ENCODE measurements at regions not wholly inside any gene's neighbourhood (a gene's known extent, or its start where the extent isn't known, plus 50 kb on each side); places are given as distances from the start of the nearest gene placed in this dataset.
"Not testable (repeated sequence)": the region's sequence is repeated elsewhere in the genome, so short reads cannot be mapped to it uniquely, and the experiment has no call there.

DNA sequence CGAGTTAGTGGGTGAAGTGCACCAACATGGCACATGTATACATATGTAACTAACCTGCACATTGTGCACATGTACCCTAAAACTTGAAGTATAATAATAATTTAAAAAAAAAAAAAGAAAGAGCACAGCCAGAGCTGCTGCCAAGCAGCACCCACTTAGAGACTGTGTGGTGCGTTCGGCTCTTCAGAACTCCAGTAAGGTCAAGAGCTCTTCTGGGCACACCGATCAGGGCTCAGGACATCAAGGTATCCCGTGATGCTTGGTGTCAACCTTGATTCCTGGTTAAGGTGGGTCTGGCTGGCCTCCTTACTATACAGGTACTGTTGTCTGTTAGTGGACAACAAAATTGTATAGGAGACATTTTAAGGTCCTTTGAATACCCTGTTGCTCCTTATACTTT, 385.7 kb upstream of the AKR1E2 start:
- no peak for DNase-seq (ENCODE audit: low read depth in 2 of 2)

DNA sequence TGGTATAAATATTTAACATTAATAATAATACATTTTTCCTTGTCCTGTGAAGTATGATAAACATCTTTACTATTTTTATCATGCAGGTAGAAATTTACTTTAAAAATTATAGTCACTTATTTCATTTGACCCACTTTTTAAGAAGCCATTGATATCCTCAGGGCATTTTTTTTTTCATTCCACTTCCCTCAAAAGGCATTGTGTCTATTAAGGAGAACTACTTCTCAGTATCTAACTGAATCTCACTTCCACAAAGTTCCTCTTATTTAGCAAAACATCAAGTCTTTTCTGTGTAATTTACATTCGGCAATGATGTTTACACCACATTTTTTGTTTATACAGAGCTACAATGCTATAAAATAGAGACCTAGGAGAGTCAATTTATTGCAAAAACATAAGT, 388.2 kb upstream of the AKR1E2 start:
- DNase-seq (ENCODE audit: low read depth in 2 of 2): no peak

DNA sequence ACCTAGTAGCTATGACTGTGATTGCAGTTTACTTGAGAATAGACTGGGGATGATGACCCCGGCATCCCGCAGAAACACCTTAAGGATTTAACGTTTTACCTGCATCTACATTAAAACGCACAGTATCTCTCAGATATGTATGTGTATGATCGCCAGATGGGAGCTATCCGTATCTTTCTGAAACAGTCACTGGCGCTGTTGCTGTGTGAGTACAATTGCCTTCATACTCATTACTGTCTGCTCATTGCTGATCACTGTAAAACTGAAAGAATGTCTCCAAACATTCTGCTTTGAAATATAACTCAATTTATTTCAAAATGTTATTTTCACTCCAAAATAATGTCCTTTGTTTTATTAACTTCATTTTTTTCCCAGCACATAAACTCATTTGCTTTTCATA, 388.9 kb upstream of the AKR1E2 start:
- DNase-seq (ENCODE audit: low read depth in 2 of 2): no peak

DNA sequence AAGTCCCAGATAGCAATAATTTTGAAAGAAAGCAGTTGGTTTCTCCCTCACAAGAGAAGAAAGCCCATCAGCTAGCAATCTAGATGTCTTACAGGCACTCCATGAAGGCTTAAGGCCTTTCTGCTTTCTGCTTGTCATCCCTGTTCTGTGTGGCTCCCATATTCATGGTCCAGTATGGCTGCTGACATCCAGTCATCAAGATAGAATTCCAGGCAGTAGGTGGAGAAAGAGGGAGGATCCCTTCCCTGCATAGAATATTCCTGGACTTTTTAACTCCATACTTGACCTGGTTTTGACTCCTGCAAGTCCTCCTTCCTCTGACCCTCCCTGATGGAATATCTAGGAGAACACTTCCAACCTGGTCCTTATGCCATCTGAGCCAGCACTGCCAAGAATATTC, 389.9 kb upstream of the AKR1E2 start:
- DNase-seq (ENCODE audit: low read depth in 2 of 2): no peak

DNA sequence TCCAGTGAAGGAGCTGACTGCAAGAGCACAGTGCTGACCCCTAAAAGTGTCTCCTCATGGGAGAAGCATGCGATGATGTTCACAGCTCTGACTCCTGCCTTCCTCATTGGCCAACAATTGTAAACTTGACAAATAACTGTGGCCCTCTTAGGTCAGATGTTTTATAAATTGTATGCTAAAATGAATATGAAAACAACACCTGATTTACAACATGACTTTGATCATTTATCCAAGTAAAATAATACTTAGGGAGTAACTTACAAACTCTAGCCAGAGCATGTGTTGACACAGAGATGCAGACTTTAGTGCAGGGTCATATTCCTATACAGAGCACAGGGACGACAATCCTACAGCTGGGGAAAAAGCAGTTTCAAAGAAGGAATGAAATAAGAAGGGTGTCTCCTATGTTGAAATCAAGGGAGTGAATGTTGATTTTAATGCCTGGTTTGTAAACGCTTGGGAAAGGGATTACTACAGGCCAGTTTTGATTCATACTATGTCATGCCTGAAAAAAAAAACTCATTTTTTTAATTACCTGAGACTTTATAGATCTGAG, 391.4 kb upstream of the AKR1E2 start:
- DNase-seq (ENCODE audit: low read depth in 2 of 2): no peak

DNA sequence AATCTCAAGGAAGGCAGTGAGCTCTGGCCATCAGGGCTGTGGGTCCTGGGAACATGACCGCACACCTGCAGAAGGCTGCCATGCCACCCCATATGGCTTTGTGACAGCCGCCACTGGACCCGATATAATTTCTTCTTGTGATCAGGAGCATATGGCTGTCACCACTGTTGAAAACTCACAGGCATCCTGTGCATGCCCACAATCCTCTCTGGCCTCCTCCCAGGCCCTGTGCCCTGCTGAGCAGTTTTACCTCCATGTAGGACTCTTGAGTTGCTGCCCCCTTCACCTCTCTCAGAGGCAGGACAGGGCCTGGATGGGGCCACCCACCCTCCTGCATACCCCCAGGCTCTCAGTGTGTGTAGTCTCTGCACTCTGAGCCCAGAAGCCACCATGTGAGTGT, 391.9 kb upstream of the AKR1E2 start:
- DNase-seq (ENCODE audit: low read depth in 2 of 2): no peak

DNA sequence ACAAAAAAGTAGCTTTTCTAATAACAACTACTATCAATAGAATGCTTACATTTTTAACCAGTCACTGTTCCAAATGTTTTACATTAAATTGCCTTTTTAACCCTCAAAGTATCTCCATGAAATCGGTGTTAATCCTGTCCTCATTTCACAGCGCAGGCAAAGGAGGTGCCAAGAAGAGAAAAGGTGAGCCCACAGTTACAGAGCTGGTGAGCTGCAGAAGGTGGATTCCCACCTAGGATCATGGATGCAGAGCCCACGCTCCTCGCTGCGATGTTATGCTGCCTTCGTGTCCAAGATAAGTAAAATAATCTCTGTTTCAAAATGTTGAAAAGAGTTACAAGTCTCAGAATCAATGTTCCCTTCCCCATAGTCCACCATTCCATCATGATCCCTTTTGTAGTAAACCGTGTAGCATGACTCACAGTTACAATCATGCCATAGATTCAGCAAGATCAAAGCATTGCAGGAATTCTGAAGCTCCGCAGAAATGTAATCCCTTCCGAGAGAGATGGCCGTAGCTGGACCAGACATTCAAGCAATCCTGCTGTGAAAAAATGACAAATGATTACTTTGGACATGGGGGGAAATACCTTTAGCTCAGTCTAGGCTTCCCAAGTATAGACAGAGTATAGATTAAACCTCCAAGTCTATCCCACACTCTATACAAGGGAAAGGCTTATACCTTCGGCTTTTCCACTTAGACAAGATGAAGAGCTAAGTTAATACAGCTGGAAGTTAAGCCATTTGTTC, 394.7 kb upstream of the AKR1E2 start:
- DNase-seq (ENCODE audit: low read depth in 2 of 2): peak; percentile 71 to 75

DNA sequence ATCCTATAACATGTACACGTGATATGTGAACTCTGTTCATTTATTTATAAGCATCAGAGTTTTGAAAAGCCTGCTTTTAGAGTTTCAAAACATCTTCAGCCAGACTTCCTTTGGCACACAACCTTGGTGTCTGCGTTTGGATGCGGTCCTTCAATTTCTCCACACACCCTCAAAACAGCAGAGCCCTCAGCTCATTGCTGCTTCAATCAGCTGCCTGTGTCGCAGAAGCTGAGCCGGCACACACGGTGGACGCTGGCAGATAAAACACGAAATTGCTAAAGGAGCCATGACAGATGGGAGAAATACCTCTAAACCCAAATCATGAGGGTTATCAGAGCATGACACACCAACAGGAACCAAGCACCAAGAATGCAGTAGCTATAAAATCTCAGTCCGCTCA, 396.4 kb upstream of the AKR1E2 start:
- no peak for DNase-seq (ENCODE audit: low read depth in 2 of 2)

DNA sequence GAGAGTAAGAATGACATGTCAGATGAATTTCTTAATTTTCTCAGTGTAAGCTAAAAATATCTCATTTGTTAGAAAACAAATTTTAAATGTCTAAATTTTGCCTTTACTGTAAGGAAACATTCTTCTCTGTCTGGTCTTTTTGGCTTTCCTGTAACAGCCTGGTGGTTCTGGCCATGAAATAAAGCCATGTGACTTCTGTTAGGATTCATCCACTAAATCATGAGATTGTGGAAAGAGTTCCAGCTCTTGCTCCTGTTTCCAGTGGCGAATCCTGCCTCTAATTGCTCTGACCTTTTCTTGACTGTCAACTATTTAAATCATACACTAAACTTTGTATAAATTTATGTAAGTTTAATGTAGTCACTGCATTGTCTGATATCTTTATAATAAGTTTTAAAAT, 398.5 kb upstream of the AKR1E2 start:
- DNase-seq (ENCODE audit: low read depth in 2 of 2): no peak

DNA sequence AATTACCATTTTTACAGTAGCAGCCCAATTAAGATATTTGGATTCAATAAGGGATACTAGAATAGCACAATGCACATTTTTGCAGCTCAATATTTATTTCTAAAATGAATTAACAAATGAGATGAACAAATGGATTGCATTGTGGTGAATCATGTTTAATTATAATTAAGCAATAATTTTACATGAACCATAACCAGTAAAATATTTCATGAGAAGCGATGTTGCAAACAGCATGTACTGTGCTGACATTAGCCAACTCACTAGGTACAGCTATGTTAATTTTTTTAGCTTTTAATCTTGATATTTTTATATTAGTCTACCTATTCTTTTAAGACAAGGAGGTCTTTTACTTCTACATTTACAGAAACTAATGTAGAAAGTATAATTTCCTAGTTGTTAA, 399.1 kb upstream of the AKR1E2 start:
- DNase-seq (ENCODE audit: low read depth in 2 of 2): no peak

DNA sequence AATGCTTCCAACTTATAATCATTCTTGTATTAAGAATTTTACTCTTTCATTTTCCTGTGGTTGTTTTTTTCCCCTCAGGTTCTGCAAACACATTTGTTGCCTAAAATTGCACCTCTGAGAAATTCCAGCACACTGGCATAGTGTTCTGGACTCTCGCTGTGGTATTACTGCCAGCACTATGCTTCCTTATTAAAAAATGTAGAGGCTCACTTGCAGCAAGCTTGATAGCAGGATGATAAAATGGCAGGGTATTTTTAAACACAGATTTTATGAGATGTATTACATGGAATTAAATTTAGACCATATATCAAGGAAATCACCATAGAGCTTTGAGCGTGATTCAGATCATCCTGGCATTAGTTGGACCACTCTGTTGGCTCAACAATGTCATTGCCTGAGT, 416.7 kb upstream of the AKR1E2 start:
- no peak for DNase-seq (ENCODE audit: low read depth in 2 of 2)

DNA sequence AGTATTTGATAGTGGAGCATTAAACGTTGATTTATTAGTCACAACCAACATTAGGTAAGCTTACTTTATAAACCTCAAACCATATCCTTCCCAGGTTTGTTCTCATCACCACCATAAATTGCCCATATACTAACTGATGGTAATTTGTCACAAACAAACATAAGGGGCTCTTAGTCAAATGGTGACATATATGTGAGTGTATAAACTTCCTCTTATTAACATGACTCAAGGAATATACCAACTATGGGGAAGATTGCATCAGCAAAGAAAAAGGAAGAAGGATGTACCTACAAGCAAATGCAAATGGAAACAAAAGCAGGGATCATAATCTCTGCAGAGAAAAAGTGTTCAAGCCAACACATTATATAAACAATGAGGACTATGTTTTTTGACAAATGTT, 418.2 kb upstream of the AKR1E2 start:
- peak; percentile 42 to 45 for DNase-seq (ENCODE audit: low read depth in 2 of 2)

DNA sequence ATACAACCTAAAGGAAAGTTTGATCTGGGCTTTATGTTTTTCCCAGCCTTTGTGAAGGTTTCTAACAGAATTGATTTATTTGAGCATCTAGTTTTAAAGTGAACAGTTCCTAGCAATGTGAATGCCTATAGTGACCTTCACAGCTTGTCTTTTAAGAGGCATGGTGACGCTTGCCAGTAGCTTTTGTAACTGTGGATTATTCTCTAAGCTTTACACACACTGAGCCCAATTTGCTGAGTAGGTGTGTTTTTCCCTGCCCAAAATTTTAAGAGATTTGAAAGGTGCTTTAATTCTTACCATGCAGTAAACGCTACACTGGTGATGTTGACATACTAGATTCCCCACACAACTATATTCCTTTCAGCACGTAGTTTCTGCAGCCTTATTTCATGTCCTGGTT, 420.2 kb upstream of the AKR1E2 start:
- no peak for DNase-seq (ENCODE audit: low read depth in 2 of 2)

DNA sequence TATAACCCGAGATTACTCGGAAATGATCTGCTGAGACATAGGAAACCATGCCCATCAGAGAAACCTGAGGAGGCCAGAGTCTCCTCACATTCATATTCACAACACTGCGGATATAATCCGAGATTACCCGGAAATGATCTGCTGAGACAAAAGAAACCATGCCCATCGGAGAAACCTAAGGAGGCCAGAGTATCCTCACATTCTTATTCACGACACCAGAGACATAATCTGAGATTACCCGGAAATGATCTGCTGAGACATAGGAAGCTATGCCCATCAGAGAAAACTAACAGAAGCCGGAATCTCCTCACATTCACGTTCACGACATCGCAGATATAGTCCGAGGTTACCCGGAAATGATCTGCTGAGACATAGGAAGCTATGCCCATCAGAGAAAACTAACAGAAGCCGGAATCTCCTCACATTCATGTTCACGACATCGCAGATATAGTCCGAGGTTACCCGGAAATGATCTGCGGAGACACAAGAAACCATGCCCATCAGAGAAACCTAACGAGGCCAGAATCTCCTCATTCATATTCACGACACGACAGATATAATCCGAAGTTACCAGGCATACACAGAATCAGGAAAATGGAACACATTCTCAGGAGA, 422.3 kb upstream of the AKR1E2 start:
- no peak for DNase-seq (ENCODE audit: low read depth in 2 of 2)

DNA sequence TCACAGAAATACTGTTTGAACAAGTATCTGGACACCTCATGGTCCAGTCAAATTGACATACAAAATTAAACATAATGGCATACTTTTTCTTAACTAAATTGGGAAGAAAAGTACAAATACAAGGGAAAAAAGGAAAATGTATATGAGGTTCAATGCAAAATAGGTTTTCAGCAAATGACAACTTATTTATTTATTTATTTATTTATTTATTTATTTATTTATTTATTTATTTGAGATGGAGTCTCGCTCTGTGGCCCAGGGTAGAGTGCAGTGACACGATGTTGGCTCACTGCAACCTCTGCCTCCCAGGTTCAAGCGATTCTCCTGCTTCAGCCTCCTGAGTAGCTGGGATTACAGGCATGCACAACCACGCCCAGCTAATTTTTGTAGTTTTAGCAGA, 424.9 kb upstream of the AKR1E2 start:
- not testable (repeated sequence) for DNase-seq (ENCODE audit: low read depth in 2 of 2)

DNA sequence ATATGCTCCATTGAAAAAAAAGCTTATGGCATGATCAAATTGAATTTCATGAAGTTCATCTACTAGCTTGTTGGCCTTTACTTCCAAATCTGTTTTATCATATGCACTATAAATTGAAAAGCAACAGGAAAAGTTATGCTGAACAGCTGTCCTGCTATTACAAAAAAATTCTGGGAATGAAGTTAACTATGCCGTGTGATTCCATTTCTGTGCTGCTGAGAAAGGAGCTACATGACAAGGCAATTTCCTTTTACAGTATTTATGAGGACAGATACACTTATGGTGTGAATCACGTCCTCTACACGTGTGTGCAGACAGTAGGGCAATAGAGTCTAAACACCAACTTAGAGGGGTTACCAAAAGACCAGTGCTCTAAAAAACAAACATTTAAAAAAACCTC, 426.5 kb upstream of the AKR1E2 start:
- DNase-seq (ENCODE audit: low read depth in 2 of 2): peak; percentile 64 to 65

DNA sequence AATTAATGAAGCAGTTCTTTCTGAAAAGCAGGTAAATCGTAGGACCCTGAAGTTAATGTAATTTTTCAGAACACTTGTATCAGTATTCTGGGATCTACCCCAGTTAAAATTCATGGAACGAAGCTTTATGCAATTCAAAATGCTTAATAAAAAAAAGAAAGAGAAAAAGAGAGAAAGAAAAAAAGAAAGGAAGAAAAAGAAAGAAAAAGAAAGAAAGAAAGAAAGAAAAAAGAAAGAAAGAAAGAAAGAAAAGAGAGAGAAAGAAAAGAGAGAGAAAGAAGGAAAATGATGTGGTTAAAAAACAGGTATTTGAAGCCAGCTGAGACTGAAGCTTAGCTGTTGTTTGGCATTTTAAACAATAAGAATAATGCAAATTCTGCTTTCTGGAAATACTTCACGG, 427.4 kb upstream of the AKR1E2 start:
- DNase-seq (ENCODE audit: low read depth in 2 of 2): no peak

DNA sequence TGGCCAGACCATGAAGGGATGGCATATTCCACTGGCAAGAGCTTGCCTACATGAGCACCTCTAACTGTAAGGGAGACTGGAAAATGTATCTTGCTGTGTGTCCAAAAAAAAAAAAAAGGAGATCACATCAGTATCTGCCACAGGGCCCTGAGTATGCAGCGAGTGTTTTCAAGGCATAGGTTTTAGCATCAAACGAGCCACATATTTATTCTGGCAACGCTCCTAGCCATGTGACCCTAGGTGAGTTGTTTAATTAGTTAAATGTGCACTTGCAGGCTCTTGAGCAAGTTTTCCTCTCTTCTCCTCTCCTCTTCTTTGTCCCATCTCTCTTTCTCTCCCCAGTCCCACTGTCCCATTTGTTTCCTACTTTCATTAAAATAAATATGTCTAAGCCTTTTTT, 428.7 kb upstream of the AKR1E2 start:
- no peak for DNase-seq (ENCODE audit: low read depth in 2 of 2)

DNA sequence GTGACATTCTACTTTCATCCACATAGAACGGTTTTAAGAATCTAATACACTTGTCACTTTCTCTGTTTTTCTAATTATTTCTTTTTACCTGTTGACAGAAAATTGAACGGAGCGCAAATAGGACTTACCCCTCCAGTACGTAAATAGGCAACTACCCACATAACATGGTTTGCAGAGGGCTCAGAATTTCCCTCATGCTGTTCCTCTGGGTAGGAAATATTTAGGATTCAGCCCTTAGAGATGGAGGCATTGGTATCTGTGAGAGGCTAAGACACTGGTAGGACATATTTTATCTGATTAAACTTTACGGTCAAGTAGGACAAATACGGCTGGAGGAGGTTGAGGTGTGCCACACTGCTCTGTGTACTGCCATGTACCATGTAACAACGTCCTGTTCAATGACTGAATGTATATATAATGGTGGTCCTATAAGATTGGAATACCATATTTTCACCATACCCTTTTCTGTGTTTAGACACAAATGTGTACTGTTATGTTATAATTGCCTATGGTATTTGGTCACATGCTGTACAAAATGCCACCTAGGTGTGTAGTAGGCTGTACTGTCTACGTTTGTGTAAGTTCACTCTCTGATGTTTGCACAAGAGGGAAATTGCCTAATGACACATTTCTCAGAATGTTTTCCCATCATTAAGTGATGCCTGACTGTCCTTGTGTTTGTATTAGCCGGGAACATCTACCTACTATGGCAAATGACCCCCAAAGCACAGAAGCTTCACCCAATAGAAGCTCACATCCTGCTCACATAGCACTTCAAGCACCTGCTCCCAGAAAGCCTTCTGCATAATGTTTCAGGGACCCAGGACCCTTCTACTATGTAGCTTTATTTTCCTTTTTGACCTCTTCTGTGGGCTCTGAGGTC, 429.4 kb upstream of the AKR1E2 start:
- DNase-seq (ENCODE audit: low read depth in 2 of 2): no peak

DNA sequence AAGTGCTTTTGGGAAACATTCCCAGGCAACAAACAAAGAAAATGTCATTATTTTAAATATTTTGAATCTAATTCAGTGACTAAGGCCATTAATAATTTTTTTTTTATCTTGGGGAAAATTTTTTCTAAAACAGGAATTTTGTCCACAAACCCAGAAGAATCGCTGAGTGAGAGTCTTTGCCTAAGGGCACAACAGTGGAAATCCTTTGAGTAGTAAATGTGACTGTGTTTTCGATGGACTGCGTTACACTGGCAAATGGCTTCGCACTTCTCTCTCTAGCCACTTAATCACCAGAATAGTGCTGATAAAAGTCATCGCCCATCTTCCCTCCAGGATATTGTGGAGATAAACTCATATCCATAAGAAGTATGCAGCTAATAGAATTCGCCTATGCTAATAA, 430.3 kb upstream of the AKR1E2 start:
- DNase-seq (ENCODE audit: low read depth in 2 of 2): no peak

DNA sequence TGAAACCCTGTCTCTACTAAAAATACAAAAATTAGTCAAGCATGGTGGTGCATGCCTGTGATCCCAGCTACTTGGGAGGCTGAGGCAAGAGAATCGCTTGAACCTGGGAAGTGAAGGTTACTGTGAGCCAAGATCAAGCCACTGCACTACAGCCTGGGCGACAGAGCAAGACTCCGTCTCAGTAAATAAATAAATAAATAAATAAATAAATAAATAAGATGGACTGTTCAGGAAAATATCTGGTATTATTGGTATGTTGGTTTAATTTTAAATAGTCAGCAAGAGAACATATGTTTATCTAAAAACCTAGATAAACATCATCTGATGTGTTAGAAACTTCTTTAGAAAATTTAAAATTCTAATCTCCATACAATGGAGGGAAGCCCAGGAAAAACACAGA, 431.6 kb upstream of the AKR1E2 start:
- not testable (repeated sequence) for DNase-seq (ENCODE audit: low read depth in 2 of 2)

DNA sequence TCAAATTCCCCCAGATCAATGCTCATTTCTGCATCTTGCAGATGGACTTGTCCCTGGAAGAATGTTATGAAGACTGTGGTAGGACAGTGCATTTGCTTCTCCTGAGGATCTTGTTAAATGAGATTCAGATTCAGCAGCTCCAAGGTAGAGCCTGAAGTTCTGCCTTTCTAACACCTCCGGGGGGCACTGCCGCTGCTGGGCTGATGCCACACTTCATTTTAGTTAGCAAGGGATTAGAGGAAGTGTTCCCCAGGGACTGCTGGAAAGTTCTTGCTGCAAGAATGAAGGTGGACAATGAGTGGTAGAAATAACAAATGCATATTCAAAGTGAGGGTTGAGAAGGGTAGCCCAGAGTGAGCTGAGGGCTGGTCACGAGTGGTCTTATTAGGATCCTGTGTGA, 434.3 kb upstream of the AKR1E2 start:
- no peak for DNase-seq (ENCODE audit: low read depth in 2 of 2)

DNA sequence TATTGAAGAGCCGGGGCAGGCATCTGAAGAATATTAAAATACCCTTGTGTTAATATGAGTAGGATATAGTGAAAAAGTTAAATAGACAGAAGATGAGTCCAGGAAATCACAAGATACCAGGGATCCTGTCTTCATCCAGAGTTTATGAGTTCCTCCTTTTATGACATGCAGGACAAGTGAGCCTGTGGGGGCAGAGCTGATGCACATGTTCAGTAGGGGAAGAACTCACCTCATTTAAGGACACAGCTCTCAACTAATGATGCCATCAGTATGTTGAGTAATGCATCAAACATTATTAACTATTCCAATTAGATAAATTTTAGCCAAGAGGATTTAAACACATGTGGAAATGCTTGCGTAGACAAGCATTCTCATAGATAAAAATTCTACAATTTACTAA, 435.8 kb upstream of the AKR1E2 start:
- DNase-seq (ENCODE audit: low read depth in 2 of 2): no peak

All from fibroblast of skin of left biceps (primary cell).